HepG2 (cell line): ENCODE measurements at regions not wholly inside any gene's neighbourhood (a gene's known extent, or its start where the extent isn't known, plus 50 kb on each side); places are given as distances from the start of the nearest gene placed in this dataset.

Source experiments
- ATAC-seq: fragments of 200-7000 bp; cut with Tn5 transposase; 3 replicates; pipeline ENCODE4 v1.9.1; 2020; ENCODE audit warnings: mild to moderate bottlenecking, moderate library complexity
- BruUV-seq: library from RNA; stranded (reverse); fragments of 400-500 nt; replicated peaks from 2 replicates; lab custom pipeline; 2021; lab: Mats Ljungman, UMichigan
- CTCF ChIA-PET: fragments of 300-600 bp; formaldehyde crosslinking; extraction: SDS; loops from one replicate; lab custom pipeline; 2021; ENCODE audit warnings: low total read pairs, inconsistent platforms, low intra/inter-chr PET ratio; lab: Yijun Ruan, JAX
- POLR2A ChIA-PET: fragments of 350-600 bp; sonication (Branson Sonifier 250); formaldehyde crosslinking; loops from one replicate; lab custom pipeline; 2020; ENCODE audit warnings: antibody characterized with exemption, inconsistent platforms; lab: Yijun Ruan, JAX
- DNase-seq: peaks from one replicate; pipeline ENCODE4 v3.0.0-alpha.2; 2015; ENCODE audit warnings: low spot score
- FAIRE-seq: peaks from 3 replicates; lab custom pipeline; 2011; peaks lifted over from hg19 to GRCh38; lab: Jason Lieb, UNC
- H2AFZ ChIP-seq: one replicate; pipeline ENCODE4 v1.6.1; 2011; ENCODE audit warnings: low read length, inconsistent platforms
- H3K27ac ChIP-seq: fragments of 300-600 bp; 3 replicates; pipeline ENCODE4 v1.8.0; 2011; ENCODE audit warnings: mixed run types, mild to moderate bottlenecking, mixed read lengths, low read length, inconsistent platforms; ENCODE audit not compliant: insufficient read depth; ENCODE audit errors: extremely low read length
- H3K27me3 ChIP-seq, 2 experiments: fragments of 200-600 bp in 1 of 2; 2 replicates in 1 of 2; 3 replicates in 1 of 2; pipeline versions ENCODE4 v1.6.0 to v1.8.0; 2011; ENCODE audit warnings: low read length in 2 of 2, mild to moderate bottlenecking in 2 of 2, moderate library complexity in 2 of 2, inconsistent platforms in 1 of 2; ENCODE audit not compliant: insufficient read depth in 2 of 2, control insufficient read depth in 1 of 2
- H3K36me3 ChIP-seq, 2 experiments: fragments of 200-600 bp in 1 of 2; replicated peaks in 1 of 2; 2 replicates in 1 of 2; 3 replicates in 1 of 2; pipeline versions ENCODE4 v1.5.1 to v1.8.0; 2011; ENCODE audit warnings: low read length in 2 of 2, inconsistent platforms in 1 of 2; ENCODE audit not compliant: insufficient read depth in 2 of 2, control insufficient read depth in 1 of 2
- H3K4me1 ChIP-seq: 2 replicates; pipeline ENCODE4 v1.5.1; 2012; ENCODE audit warnings: low read length, inconsistent platforms; ENCODE audit not compliant: insufficient read depth
- H3K4me2 ChIP-seq: 2 replicates; pipeline ENCODE4 v1.6.0; 2011; ENCODE audit warnings: low read depth, low read length, inconsistent platforms
- H3K4me3 ChIP-seq, 3 experiments: fragments of 200-600 bp in 1 of 3; sonication (generic), shearing (Covaris generic) in 1 of 3; replicated peaks in 1 of 3; 2 replicates each; pipeline ENCODE4 v1.5.1; 2011 to 2016; ENCODE audit warnings: low read length in 3 of 3, inconsistent platforms in 2 of 3, low read depth in 2 of 3, mild to moderate bottlenecking in 2 of 3, control low read depth in 1 of 3, mixed read lengths in 1 of 3; ENCODE audit not compliant: insufficient read depth in 1 of 3
- H3K79me2 ChIP-seq: one replicate; pipeline ENCODE4 v1.6.1; 2011; ENCODE audit warnings: low read length, inconsistent platforms; ENCODE audit not compliant: insufficient read depth
- H3K9ac ChIP-seq: 2 replicates; pipeline ENCODE4 v1.6.0; 2011; ENCODE audit warnings: mild to moderate bottlenecking, low read depth, low read length, inconsistent platforms; ENCODE audit not compliant: insufficient read depth
- H3K9me3 ChIP-seq: 2 replicates; pipeline ENCODE4 v1.5.1; 2012; ENCODE audit warnings: mild to moderate bottlenecking, low read length
- H4K20me1 ChIP-seq: 2 replicates; pipeline ENCODE4 v1.6.0; 2011; ENCODE audit warnings: inconsistent platforms, mild to moderate bottlenecking, low read length, moderate library complexity; ENCODE audit not compliant: insufficient read depth
- EHMT2 ChIP-seq: fragments of 200-600 bp; sonication (generic); IDR thresholded peaks from 2 replicates; pipeline ENCODE4 v1.7.0; 2017; ENCODE audit warnings: antibody characterized with exemption, low read depth, low read length, borderline replicate concordance
- HDAC2 ChIP-seq: sonication (generic); formaldehyde crosslinking; IDR thresholded peaks from 2 replicates; pipeline ENCODE4 v1.4.0; 2020; ENCODE audit warnings: missing genetic modification reagents
- MIER2 ChIP-seq: IDR thresholded peaks from 2 replicates; pipeline ENCODE4 v1.6.1; 2016; ENCODE audit warnings: missing biosample characterization, missing genetic modification reagents
- NCOA2 ChIP-seq: sonication (generic); formaldehyde crosslinking; IDR thresholded peaks from 2 replicates; pipeline ENCODE4 v1.8.0; 2022; ENCODE audit warnings: inconsistent platforms
- PCBP2 ChIP-seq: fragments of 200-400 bp; formaldehyde crosslinking; optimal IDR thresholded peaks from 2 replicates; pipeline ENCODE3; 2018; ENCODE audit warnings: low read length, low read depth; ENCODE audit not compliant: poor library complexity, severe bottlenecking
- RARA ChIP-seq: IDR thresholded peaks from 2 replicates; pipeline ENCODE4 v1.6.1; 2016; ENCODE audit warnings: missing genetic modification reagents, missing compliant biosample characterization
- RNF2 ChIP-seq: fragments of 450-650 bp; conservative IDR thresholded peaks from 2 replicates; pipeline ENCODE4 v1.6.1; 2016; ENCODE audit warnings: low read depth
- SRSF4 ChIP-seq: fragments of 200-400 bp; formaldehyde crosslinking; IDR thresholded peaks from one replicate; pipeline ENCODE4 v1.6.1; 2018; ENCODE audit warnings: mild to moderate bottlenecking, low read depth, low read length, moderate library complexity; ENCODE audit not compliant: poor library complexity, severe bottlenecking
- XRCC5 ChIP-seq: fragments of 200-400 bp; formaldehyde crosslinking; optimal IDR thresholded peaks from 2 replicates; pipeline ENCODE3; 2017; ENCODE audit warnings: mild to moderate bottlenecking, low read length
- YEATS2 ChIP-seq: sonication (generic); formaldehyde crosslinking; IDR thresholded peaks from 2 replicates; pipeline ENCODE4 v1.4.0; 2020; ENCODE audit warnings: missing genetic modification reagents, borderline replicate concordance
- ZNF331 ChIP-seq: sonication (generic); formaldehyde crosslinking; IDR thresholded peaks from 2 replicates; pipeline ENCODE4 v1.4.0; 2020; ENCODE audit warnings: missing genetic modification reagents
- WGBS: methylation state at CpG from one replicate; pipeline ENCODE4 v1.1.6; 2017; ENCODE audit warnings: low lambda C conversion rate; 5-methylcytosine and 5-hydroxymethylcytosine counted together
- in situ Hi-C: cut with HindIII; loops from 2 replicates; pipeline ENCODE4 v1.10.0; 2017; ENCODE audit warnings: low pct_unique_long_range_greater_than_20kb; ENCODE audit not compliant: extremely low pct_ligation_motif_present
- intact Hi-C: fragments of 100-400 bp; cut with micrococcal nuclease; formaldehyde crosslinking; loops from one replicate; pipeline ENCODE4 v1.10.0; 2022; ENCODE audit not compliant: unreplicated experiment
- TF ChIP-seq, protein P1 (sequence below): IDR thresholded peaks from 2 replicates; pipeline ENCODE4 v1.4.0; 2020; ENCODE audit warnings: mild to moderate bottlenecking, missing genetic modification reagents
- TF ChIP-seq, protein P2 (sequence below): IDR thresholded peaks from 2 replicates; pipeline ENCODE4 v1.6.1; 2016
- TF ChIP-seq, protein P3 (sequence below): sonication (generic); formaldehyde crosslinking; IDR thresholded peaks from 2 replicates; pipeline ENCODE4 v1.4.0; 2020; ENCODE audit warnings: missing genetic modification reagents
- TF ChIP-seq, protein P4 (sequence below), 2 experiments: IDR thresholded peaks; 2 replicates each; pipeline ENCODE4 v1.6.1; 2011 to 2012; ENCODE audit warnings: low read length in 2 of 2, borderline replicate concordance in 1 of 2, low read depth in 1 of 2, mild to moderate bottlenecking in 1 of 2, moderate library complexity in 1 of 2

- ATAC-seq (no peak), DNase-seq (peak; percentile 21), FAIRE-seq (no peak)
- Histone ChIP-seq H3K9me3 (no peaks in the 10 kb centered on the region), H4K20me1 (no peaks in the 10 kb centered on the region; the same call in 1 of the 2 replicates), H3K9ac (no peak overlapping the region), H3K4me3 (no peak overlapping the region), H3K79me2 (no peaks in the 10 kb centered on the region), H2AFZ (no peak overlapping the region), H3K4me2 (no peak overlapping the region), H3K36me3 (no peaks in the 10 kb centered on the region), H3K27ac (no peak overlapping the region), H3K27me3 (no peaks in the 10 kb centered on the region), H3K4me1 (no peaks in the 10 kb centered on the region)
- BruUV-seq = no TSS peak
- ChIA-PET POLR2A (no interaction called here), CTCF (no interaction called here)
- intact Hi-C loops = no loop called here
- WGBS = 5% methylated on average over 2 of the region's 2 CpGs
- in situ Hi-C loops = no loop called here
- TF ChIP-seq, protein P1, sequence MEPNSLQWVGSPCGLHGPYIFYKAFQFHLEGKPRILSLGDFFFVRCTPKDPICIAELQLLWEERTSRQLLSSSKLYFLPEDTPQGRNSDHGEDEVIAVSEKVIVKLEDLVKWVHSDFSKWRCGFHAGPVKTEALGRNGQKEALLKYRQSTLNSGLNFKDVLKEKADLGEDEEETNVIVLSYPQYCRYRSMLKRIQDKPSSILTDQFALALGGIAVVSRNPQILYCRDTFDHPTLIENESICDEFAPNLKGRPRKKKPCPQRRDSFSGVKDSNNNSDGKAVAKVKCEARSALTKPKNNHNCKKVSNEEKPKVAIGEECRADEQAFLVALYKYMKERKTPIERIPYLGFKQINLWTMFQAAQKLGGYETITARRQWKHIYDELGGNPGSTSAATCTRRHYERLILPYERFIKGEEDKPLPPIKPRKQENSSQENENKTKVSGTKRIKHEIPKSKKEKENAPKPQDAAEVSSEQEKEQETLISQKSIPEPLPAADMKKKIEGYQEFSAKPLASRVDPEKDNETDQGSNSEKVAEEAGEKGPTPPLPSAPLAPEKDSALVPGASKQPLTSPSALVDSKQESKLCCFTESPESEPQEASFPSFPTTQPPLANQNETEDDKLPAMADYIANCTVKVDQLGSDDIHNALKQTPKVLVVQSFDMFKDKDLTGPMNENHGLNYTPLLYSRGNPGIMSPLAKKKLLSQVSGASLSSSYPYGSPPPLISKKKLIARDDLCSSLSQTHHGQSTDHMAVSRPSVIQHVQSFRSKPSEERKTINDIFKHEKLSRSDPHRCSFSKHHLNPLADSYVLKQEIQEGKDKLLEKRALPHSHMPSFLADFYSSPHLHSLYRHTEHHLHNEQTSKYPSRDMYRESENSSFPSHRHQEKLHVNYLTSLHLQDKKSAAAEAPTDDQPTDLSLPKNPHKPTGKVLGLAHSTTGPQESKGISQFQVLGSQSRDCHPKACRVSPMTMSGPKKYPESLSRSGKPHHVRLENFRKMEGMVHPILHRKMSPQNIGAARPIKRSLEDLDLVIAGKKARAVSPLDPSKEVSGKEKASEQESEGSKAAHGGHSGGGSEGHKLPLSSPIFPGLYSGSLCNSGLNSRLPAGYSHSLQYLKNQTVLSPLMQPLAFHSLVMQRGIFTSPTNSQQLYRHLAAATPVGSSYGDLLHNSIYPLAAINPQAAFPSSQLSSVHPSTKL = peak; percentile 9; the same call in 1 of the 2 replicates
- peak; percentile 24; the same call in 1 of the 2 replicates for TF ChIP-seq RARA
- TF ChIP-seq, protein P2, sequence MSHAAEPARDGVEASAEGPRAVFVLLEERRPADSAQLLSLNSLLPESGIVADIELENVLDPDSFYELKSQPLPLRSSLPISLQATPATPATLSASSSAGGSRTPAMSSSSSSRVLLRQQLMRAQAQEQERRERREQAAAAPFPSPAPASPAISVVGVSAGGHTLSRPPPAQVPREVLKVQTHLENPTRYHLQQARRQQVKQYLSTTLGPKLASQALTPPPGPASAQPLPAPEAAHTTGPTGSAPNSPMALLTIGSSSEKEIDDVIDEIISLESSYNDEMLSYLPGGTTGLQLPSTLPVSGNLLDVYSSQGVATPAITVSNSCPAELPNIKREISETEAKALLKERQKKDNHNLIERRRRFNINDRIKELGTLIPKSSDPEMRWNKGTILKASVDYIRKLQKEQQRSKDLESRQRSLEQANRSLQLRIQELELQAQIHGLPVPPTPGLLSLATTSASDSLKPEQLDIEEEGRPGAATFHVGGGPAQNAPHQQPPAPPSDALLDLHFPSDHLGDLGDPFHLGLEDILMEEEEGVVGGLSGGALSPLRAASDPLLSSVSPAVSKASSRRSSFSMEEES (CRISPR knock-in tag) = 0 out of 2 replicates have a peak, but pooled peaks have one; percentile 31
- 0 out of 2 replicates have a peak, but pooled peaks have one; percentile 22 for TF ChIP-seq NCOA2 (CRISPR knock-in tag)
- peak; percentile 64; the same call in 1 of the 2 replicates for TF ChIP-seq ZNF331 (CRISPR knock-in tag)
- TF ChIP-seq, protein P3, sequence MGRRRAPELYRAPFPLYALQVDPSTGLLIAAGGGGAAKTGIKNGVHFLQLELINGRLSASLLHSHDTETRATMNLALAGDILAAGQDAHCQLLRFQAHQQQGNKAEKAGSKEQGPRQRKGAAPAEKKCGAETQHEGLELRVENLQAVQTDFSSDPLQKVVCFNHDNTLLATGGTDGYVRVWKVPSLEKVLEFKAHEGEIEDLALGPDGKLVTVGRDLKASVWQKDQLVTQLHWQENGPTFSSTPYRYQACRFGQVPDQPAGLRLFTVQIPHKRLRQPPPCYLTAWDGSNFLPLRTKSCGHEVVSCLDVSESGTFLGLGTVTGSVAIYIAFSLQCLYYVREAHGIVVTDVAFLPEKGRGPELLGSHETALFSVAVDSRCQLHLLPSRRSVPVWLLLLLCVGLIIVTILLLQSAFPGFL (CRISPR knock-in tag) = no peak
- TF ChIP-seq YEATS2 (CRISPR knock-in tag) = no peak
- peak; percentile 97 for TF ChIP-seq EHMT2
- no peak for TF ChIP-seq PCBP2
- TF ChIP-seq HDAC2 = 0 out of 2 replicates have a peak, but pooled peaks have one; percentile 17
- TF ChIP-seq MIER2 = peak; percentile 96
- no peak for TF ChIP-seq SRSF4
- TF ChIP-seq RNF2 = no peak
- no peak for TF ChIP-seq XRCC5
- TF ChIP-seq, protein P4, sequence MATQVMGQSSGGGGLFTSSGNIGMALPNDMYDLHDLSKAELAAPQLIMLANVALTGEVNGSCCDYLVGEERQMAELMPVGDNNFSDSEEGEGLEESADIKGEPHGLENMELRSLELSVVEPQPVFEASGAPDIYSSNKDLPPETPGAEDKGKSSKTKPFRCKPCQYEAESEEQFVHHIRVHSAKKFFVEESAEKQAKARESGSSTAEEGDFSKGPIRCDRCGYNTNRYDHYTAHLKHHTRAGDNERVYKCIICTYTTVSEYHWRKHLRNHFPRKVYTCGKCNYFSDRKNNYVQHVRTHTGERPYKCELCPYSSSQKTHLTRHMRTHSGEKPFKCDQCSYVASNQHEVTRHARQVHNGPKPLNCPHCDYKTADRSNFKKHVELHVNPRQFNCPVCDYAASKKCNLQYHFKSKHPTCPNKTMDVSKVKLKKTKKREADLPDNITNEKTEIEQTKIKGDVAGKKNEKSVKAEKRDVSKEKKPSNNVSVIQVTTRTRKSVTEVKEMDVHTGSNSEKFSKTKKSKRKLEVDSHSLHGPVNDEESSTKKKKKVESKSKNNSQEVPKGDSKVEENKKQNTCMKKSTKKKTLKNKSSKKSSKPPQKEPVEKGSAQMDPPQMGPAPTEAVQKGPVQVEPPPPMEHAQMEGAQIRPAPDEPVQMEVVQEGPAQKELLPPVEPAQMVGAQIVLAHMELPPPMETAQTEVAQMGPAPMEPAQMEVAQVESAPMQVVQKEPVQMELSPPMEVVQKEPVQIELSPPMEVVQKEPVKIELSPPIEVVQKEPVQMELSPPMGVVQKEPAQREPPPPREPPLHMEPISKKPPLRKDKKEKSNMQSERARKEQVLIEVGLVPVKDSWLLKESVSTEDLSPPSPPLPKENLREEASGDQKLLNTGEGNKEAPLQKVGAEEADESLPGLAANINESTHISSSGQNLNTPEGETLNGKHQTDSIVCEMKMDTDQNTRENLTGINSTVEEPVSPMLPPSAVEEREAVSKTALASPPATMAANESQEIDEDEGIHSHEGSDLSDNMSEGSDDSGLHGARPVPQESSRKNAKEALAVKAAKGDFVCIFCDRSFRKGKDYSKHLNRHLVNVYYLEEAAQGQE (IDR thresholded peaks at IDR 0.05; ENCODE audit: borderline replicate concordance in 1 of 2, low read depth in 1 of 2, low read length in 2 of 2) = peak; percentile 71 to 97
Measured at GRCh38 chr2:108139521-108139920, 100.2 kb upstream of the SULT1C3 start.
